NCI-H146 treated with DMSO at 0.1 percent for 48 hours (cell line): ENCODE measurements at regions not wholly inside any gene's neighbourhood (a gene's known extent, or its start where the extent isn't known, plus 50 kb on each side); places are given as distances from the start of the nearest gene placed in this dataset.

Experiments used
- DNase-seq: peaks from one replicate; lab custom pipeline; 2025; ENCODE audit not compliant: unreplicated experiment; lab: John Stamatoyannopoulos, UW

- no peak for DNase-seq
Observed at GRCh38 chr9:1946526-1947283, 68.4 kb upstream of the SMARCA2 start.

- no peak for DNase-seq
Observed at GRCh38 chr9:1947438-1947837, 67.7 kb upstream of the SMARCA2 start.

- no peak for DNase-seq
Observed at GRCh38 chr9:1948541-1948940, 66.6 kb upstream of the SMARCA2 start.

GRCh38 chr9:1951446-1951845 lies 63.7 kb upstream of the SMARCA2 start:
- no peak for DNase-seq

- DNase-seq = no peak
Observed at GRCh38 chr9:1952001-1952400, 63.1 kb upstream of the SMARCA2 start.

GRCh38 chr9:1954238-1954637 lies 60.9 kb upstream of the SMARCA2 start:
- DNase-seq = no peak

GRCh38 chr9:1956958-1957357 lies 58.2 kb upstream of the SMARCA2 start:
- no peak for DNase-seq

- DNase-seq = no peak
Observed at GRCh38 chr9:1957856-1958255, 57.3 kb upstream of the SMARCA2 start.

- no peak for DNase-seq
Observed at GRCh38 chr9:1959371-1959770, 55.8 kb upstream of the SMARCA2 start.

- DNase-seq = no peak
Observed at GRCh38 chr9:1960342-1961042, 54.7 kb upstream of the SMARCA2 start.

GRCh38 chr9:1962122-1962521 lies 53.0 kb upstream of the SMARCA2 start:
- DNase-seq = no peak

GRCh38 chr9:1962588-1963106 lies 52.5 kb upstream of the SMARCA2 start:
- DNase-seq = no peak

- no peak for DNase-seq
Observed at GRCh38 chr9:1964093-1964492, 51.1 kb upstream of the SMARCA2 start.
